CD4-positive, alpha-beta T cell treated with Interleukin-17A for 4 hours (primary cell): ENCODE measurements at regions not wholly inside any gene's neighbourhood (a gene's known extent, or its start where the extent isn't known, plus 50 kb on each side); places are given as distances from the start of the nearest gene placed in this dataset.

Experiments used
- DNase-seq: peaks from one replicate; pipeline ENCODE4 v3.0.0-alpha.2; 2020; ENCODE audit warnings: mixed read lengths

DNA sequence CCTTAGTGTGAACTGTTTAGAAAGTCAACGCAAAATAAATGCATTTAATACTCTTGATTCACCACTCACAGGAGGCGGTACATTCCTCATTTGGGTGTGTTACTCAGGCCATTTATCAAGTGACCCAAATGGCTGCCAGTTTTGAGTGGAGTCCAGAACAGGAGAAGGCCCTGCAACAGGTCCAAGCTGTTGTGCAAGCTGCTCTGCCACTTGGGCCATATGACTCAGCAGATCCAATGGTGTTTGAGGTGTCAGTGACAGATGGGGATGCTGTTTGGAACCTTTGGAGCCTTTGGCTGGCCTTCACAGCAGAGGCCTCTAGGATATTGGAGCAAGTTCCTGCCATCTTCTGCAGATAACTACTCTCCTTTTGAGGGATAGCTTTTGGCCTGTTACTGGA, 609.2 kb downstream of the KCNT2 start:
- DNase-seq: no peak

GRCh38 chr1:195981448-195982139, 626.6 kb downstream of the KCNT2 start:
- no peak for DNase-seq

DNA sequence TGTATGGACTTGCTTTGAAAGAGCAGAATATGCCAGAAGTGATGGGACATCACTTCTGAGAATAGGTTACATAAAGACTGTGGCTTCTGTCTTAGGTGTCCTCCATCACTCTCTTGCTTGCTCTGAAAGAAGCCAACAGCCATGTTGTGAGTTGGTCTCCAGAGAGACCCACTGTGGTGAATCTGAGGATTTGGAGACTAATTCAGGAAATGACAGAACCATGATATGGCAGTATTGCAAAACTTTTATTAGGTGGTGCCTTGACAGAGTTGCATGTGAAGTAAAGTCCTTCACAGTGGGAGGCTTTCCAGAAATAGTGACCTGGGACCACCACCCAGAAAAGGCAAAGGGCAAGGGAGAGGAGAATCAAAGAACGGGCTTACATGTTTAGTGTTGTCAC, 628.6 kb downstream of the KCNT2 start:
- no peak for DNase-seq

GRCh38 chr1:195973311-195973904, 634.8 kb downstream of the KCNT2 start:
- no peak for DNase-seq

GRCh38 chr1:195971589-195971988, 636.7 kb downstream of the KCNT2 start:
- DNase-seq: no peak

DNA sequence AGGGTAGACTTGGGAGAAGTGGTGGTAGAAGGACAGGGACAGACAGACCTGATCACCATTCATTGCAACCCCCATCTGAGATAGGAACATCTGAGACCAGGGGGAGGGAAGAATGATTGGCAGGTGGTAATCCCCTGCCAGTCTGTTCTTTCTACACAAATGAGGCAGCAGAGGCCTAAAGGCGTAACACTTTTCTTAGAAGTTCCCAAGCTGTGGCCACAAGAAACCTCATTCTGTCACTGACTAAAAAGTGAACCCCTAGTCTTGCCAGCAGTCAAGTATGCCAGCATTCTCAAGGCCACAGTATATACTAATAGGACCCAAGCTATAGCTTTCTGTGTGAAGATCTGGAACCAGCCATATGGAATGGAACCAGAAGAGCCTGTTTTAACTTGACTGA, 638.0 kb downstream of the KCNT2 start:
- DNase-seq: no peak

DNA sequence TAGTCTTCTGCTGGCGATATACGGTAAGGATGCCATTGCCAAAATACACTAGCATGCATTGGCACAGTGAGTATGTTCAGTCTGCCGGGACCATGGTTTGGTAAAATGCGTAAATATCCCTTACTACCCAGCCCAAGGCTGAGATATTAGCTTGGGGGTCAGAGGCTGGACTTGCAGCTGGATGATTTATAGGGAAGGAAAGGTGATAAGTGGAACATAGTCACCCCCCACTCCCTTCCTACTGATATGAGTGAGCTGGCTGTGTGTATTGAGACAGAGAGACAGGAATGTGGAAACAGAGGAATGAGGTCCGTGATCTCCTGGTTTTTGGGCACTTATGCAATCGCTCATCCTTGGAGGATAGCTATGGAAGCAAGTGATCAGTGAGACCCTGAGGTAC, 642.8 kb downstream of the KCNT2 start:
- no peak for DNase-seq

DNA sequence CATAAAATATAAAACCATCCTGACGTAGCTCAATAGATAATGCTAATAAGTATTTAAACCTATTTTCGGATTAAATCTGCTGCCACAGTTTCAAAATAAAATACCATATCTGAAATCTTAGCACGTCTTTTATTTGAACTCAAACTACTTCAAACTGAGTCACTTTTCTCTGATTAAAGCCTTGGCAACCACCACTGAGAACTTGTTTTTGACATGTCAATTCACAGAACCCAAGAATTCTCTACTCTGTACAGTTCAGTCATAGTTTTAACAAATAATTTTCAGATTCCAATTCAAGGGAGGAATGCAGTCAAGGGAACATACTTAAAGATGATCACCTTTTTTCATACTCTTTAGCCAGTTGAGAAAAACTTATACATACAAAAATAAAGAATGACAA, 643.2 kb downstream of the KCNT2 start:
- no peak for DNase-seq

DNA sequence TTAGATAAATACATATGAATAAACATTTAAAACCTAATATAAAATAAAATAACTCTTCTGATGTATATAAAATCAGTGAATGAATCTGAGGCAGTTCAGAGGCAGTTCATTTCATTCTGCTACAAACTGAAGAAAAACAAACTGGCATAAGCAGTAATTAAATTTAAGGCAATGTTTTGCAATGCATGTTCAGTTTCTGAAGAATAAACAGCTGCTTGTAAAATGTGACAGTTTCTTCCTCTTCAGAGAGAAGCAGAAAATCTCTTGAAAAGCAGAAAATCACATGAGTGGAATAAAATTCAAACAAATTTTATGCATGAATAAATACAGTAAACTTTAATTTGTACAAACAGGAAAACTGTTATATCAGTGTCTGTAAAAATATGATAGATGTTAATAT, 643.7 kb downstream of the KCNT2 start:
- DNase-seq: no peak

DNA sequence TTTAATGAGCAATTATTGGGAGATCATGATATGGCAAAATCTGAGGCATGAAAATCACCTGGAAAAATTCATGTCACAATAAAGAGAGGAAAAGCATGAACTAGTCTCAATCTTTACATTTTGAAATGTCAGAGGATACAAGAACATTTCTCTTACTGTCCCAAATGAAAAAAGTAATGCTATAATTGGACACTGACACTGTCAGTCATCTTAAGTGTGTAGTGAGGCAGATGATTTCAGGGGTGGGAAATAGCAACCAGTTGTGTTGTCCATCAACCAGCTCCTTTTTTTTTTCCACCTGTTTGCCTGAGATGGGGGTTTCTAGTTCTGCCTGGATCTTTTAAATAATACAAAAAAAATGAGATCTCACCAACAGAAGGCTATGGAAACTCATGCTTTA, 646.2 kb downstream of the KCNT2 start:
- no peak for DNase-seq

DNA sequence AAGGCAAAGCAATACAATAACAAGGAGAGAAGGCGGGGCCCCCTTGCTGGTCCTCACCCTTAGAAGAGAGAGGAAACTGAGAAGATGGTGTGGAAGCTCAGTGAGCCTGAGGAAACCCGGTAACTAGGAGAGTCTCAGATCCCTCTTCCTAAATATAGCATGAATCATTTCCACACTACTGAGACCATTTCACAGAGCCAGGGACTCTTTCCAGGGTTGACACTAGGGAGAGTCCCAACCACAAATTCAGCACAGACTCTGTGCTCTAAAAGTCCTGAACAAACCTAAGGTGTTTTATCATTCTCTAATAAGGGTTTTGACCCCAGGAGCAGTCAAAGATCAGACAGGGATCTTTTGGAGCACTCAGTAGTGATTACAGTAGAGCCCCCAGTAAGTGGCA, 647.7 kb downstream of the KCNT2 start:
- DNase-seq: no peak

DNA sequence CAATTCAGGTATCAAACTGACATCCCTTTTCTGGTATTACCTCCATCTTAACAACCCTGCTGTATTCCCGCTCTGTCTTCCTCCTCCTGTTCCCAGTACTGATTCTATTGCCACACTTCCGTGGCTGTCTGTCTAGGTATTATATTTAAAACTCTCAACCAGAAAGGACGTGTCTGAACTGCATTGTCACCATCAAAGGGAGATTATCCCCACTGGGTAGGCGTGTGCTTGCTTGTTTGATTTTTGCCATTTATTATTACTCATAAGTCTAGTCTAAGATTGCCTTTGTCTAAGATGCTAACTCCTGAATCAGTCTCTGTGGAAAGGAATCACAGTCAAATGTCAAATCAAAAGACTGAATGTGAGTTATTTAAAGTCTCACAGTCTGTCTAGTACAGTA, 650.1 kb downstream of the KCNT2 start:
- DNase-seq: no peak

DNA sequence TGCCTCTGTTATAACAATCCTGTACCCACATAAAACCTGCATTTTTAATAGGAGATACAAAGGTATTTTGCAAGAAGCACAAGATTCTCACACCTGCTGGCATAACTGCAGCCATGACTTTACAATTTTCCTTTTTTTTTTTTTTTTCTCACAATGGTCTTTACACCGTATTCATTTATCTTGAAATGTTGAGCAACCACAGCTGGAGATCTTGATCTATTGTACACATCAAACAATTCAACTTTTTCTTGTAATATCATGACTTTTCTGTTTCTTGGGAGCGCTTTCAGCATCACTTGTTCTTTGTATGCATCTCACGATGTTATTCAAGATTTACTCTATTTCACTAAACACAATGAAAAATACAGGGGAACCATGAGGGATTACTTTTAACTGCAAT, 651.4 kb downstream of the KCNT2 start:
- DNase-seq: no peak

DNA sequence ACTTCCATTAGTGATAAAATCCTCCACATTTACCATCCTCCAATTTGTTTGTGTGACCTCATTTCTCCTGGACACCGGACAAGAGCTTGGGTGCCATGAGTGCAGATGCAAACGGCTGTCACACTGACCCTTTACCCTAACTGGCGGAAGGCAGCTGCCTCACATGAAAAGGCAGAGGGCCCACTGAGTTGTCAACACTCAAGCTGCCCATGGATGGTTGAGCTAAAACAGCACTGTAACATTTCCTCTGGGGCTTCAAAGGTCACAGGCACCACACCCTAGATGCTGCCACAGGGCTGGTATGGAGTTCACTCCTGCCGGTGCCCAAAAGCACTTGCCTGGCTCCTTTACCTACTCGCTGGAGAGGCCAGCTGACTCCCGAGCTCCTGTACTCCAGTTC, 653.4 kb downstream of the KCNT2 start:
- DNase-seq: no peak

- no peak for DNase-seq
These were observed 656.9 kb downstream of the KCNT2 start for GRCh38 chr1:195951313-195951712.

DNA sequence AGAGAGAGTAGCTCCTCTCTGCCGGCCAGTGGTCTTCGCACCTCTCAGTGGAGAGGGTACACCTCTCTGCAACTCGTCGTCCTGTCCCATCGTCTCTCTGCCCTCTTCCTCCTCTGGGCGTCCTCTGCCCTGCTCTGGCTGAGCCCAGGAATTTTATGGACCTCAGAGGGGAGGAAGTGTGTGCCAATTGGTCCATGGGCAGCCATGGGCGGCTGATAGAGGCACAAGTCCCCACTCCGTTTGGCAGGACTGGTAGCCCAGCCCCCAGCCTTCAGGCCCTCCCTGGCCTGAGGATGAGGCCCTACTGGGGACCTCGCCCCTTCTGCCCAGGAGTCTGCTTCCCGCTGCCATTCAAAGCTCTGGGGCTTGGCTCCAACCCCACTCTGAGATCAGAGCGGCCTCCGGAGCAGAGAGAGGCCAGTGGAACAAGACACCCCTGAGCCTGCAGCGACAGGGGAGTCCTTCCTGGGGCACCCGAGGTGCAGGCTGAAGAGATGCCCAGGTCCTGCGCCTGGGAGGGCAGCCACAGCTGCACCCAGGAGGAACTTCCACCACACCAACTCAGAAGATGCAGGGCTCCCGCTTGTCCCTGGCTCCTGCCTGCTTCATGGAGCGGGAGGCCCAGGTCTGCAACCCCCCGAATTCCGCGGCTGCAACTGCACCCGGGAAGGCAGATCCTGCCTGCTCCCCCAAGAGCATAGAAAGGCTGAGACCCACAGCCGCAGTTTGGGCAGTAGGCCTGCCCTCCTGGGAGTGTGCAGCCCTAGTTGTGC, 659.9 kb downstream of the KCNT2 start:
- DNase-seq: no peak

GRCh38 chr1:195946500-195946899, 661.7 kb downstream of the KCNT2 start:
- DNase-seq: no peak

DNA sequence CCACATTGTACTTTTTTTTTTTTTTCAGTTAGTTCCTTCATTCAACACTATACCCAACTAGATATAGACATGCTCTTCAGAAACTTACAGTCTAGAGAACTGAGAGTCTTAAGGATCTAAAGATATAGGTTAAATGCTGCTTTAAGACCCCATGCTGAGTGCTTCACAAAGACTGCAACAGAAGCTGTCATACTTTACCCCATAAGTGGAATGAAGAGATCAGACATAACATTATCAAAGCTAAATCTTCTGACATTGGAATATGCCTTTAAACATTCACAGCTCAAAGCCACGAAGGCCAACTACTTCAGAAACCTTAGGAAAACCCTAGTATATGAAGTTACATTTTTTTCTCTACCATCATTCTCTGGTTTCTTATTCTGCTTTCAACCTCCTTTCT, 666.4 kb downstream of the KCNT2 start:
- DNase-seq: no peak

GRCh38 chr1:195941314-195941713, 666.9 kb downstream of the KCNT2 start:
- DNase-seq: no peak

DNA sequence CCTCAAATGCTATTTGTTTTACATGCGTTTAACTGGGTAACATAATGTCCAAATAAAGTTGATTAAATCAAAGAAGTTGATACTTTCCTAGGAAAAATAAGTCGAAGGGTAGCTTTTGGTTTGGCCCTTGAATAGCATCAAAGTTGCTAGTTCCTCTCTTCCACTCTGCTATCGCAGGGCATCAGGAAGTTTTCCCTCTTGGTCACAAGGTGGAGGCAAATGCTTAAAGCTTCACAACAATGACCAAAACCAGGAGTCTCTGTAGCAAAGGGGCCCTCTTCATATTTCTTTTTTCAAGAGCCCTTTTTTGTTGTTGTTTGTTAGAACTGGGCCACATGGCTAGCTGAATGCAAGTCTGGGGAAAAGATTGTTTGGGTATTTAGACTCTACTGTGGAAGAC, 668.4 kb downstream of the KCNT2 start:
- no peak for DNase-seq

GRCh38 chr1:195934817-195935553, 673.3 kb downstream of the KCNT2 start:
- DNase-seq: no peak

GRCh38 chr1:195933835-195934234, 674.4 kb downstream of the KCNT2 start:
- no peak for DNase-seq

DNA sequence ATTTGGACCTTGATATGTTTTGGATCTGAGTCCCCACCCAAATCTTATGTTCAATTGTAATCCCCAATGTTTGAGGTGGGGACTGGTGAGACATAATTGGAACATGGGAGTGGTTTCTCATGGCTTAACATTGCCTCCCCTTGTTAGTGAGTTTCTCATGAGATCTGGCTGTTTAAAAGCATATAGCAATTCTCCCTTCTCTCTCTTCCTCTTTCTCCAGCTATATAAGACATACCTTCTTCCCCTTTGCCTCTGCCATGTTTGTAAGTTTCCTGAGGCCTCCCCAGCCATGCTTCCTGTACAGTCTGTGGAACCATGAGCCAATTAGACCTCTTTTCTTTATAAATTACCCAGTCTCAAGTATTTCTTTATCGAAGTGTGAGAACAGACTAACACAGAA, 692.4 kb downstream of the KCNT2 start:
- DNase-seq: no peak

DNA sequence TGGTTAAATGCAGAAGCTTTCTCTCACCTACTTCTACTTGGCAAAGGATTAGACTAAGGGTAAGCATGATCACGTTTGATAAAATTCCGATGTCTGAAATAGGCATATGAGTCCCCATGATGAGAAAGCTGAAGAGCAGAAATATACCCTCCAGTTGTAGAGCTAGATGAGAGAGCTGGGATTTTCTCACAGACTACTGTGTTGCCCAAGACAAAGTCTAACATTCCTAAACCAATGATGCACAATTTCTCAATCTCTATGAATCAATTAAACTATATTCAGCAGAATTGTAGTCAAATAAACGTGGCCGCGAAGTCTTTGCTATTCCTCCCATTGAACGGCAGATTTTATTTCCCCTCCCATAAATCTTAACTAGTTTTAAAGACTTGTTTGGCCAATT, 699.2 kb downstream of the KCNT2 start:
- no peak for DNase-seq
